NCI-H748 treated with DMSO at 0.1 percent for 48 hours (cell line): ENCODE measurements at regions not wholly inside any gene's neighbourhood (a gene's known extent, or its start where the extent isn't known, plus 50 kb on each side); places are given as distances from the start of the nearest gene placed in this dataset.
"Not testable (repeated sequence)": the region's sequence is repeated elsewhere in the genome, so short reads cannot be mapped to it uniquely, and the experiment has no call there.

Experiments
- DNase-seq: peaks from one replicate; lab custom pipeline; 2025; lab: John Stamatoyannopoulos, UW

DNA sequence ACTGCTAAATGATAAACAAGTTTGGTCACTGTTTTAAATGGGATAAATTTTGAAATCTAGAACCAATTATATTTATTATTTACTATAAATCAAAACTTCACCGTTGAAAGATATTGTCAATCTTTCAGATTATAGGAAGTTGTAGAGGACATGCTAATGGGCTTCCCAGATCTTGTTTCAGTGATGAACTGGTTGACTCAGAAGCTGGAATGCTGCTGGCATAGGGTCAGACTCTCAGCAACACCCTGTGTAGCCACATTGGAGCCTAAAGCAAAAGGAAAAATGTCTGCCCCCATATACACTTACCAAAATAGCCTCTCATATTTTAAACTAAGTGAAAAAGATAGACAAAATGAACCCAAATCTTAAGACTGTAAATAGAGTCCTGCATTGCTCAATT, 916.9 kb upstream of the SOX9 start:
- no peak for DNase-seq

DNA sequence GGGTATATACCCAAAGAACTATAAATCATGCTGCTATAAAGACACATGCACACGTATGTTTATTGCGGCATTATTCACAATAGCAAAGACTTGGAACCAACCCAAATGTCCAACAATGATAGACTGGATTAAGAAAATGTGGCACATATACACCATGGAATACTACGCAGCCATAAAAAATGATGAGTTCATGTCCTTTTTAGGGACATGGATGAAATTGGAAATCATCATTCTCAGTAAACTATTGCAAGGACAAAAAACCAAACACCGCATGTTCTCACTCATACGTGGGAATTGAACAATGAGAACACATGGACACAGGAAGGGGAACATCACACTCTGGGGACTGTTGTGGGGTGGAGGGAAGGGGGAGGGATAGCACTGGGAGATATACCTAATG, 914.9 kb upstream of the SOX9 start:
- DNase-seq = not testable (repeated sequence)

DNA sequence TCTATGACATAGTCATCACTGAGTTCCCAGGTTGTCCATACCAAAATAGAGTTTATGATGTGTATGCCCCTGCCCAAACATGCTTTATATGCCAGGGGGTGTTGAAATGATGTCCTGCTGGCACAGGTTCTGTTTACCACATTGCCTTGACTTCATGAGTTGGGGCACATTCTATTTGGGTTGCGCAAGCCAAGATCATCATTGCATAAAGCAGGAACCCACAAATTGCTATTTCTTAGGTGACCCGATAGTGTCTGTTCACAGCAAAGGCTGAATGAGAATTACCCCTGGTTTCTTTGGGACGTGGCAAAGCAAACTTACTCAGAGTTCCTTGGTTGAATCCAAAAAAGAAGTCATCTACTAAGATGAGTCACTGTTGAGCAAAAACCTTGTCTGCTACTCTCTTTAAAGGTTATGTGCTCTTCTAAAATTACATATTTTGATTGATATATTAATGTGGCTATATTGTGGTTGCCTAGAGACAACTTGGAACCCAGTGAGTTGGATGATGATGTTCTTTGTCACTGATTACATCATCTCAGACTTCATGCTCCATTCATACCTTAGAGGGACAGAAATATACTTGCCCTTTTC, 912.6 kb upstream of the SOX9 start:
- no peak for DNase-seq

DNA sequence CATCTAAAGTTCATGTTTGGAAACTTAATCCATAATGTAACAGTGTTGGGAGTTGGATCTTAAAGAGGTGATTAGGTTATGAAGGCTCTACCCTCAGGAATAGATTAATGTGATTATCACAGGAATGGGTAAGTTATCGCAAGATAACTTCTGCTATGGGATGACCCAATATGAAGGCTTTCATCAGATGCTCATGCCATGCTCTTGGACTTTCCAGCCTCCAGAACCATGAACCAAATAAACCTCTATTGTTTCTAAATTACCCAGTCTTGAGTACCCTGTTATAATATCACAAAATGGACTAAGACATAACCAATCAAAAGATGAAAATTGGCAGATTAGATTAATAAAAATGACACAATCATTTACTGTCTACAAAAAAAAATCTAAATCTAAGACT, 906.9 kb upstream of the SOX9 start:
- DNase-seq = no peak

DNA sequence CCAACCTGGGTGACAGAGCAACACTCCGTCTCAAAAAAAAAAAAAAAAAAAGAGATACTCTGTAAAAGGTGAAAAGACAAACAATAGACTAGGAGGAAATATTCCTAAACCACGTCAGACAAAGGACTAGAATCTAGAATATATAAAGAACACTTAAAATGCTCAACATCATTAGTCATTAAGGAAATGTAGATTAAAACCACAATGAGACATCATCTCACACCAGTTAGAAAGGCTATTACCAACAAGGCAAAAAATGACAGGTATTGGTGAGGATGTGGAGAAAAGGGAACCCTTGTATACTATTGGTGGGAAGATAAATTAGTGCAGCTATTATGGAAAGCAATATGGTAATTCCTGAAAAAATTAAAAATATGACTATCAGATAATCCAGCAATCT, 903.1 kb upstream of the SOX9 start:
- DNase-seq = no peak

DNA sequence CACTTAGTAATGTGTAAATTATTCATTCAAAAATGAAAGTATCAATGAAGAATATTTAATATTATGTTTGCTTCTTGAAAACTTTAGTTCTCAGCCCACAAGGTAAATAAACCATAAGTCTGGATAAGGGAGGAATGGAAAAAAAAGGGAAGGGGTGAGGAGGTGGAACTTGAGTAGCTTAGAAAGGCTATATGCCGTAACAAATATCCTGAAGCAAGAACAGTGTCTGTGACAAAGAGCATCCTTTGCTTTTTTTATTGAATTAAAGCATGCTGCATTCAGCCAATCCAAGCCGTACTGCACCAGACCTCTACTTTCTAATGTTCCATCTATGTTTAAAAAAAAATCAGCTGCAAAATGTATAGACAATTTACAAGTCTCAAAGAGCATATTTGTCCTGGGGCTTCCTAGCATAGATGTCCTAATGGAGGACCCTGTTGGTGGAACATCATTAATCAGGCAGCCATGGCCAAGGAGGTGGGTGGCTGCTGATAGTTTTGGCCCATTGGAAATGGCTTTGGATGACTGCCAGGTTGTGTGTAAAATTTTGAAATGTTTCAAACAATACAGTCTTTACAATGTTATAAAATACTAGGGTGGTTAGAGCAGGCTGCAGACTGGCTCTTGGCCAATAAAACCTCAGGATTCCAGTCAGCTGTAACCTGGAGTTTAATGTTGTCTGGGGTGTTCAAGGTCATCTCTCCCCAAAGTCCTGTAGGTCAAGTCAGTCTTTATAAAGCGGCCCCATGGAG, 895.8 kb upstream of the SOX9 start:
- DNase-seq = peak; percentile 81

DNA sequence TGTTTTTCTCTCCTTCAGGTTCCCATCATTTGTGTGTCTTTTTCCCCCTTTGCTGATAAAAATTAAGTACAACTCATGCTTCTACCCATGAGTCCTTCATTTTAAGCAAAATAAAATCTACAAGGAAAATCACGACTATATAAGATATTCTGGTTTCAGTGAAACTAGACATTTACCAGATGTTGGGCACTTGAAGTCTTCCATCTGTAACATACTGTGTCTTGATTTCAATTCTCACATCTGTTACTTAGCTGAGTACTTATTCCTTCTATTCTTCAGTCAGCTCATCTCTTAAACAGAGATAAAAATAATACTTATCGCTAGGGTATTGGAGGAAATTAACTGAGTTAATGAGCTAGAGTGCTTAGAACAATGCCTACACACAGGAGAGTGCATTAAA, 893.0 kb upstream of the SOX9 start:
- DNase-seq = no peak

DNA sequence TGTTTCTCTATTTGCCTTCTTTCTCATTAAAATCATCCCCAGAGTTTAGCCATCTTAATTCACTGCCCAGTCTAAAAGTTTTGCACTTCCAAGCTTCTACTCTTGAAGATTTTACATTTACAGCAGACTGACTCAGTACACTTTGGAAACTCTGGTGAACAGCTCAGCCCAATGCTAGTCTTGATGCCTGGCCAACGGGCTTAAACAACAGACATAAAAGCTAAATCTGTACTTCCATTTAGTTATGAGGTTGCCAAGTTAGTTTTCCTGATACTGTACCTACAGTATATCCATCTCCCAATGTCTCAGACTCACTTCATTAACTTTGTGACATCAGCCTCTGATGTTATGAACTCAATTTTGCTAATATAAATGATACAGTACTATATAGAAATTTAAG, 891.8 kb upstream of the SOX9 start:
- DNase-seq = no peak

DNA sequence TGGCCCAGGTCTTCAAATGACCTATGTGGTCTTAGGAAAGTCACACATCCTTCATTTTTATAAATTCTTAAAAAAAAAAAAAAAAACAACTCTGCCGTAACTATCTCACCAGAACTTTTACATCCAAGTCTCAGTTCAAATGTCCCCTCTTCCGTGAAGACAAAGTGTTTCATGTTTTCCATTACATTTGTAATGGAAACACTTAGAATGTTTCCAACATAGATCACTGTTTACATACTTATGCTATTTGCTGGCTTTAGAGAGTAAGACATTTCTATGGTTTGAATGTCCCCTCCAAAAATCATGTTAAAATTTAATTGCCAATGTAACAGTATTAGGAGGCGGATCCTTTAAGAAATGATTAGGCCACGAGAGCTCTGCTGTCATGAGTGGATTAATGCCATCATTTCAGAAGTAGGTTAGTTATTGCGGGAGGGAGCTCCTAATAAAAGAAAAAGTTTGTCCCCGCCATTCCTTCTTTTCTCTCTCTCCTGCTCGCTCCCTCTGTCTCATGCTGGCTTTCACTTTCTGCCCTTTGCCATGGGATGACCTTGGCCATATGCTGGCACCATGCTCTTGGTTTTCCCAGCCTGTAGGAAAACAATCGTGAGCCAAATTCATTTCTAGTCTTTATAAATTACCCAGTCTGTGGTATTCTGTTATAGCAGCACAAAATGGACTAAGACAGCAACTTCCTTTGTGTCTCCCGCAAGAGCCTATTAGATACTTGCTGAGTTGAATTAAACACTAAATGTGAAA, 887.8 kb upstream of the SOX9 start:
- no peak for DNase-seq

DNA sequence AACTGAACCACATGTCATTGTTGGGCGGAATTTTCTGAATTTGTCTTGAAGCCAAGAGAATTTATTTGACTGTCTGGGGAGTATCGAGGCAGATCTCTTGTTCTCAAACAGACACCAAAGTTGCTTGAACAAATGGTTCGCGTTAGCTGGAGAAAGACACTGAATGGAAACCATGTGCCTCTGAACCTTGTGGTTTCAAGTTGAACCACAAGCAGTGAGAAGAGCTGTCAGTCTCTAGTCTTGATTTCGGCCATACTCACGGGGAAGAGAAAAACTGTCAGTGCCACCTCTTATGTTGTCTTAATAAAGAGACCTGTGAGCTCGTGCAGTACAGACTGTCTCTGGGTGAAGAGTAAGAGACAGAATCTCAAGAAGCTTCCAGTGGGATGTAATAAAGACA, 886.5 kb upstream of the SOX9 start:
- DNase-seq = no peak

DNA sequence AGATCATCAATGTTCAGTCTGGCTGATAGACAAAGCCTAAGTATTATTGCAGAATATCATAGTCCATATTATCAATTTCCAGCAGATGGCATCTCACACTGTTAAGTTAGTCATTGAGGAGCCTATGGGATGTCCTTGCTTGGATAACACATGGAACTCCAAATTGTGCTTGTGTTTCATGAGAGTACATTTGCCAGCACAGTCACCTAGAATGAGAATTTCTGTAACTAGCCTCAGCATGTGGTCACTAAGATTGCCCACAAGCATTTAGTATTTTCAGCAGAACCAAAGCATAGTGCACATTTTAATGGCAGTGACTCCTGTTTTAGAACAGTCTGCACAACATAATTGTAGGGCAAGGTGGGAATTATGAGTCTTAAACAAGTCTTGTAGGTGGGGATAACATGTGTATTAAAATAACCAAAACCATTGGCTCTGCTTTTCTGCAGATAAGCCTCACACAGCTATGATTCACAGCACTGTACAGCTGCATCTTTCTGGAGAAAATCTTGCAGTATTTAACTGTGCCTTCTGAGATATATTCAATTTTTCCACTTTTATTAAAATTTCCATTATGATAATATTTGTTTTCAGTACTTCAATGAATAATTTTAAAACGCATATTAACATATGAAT, 882.8 kb upstream of the SOX9 start:
- peak; percentile 40 for DNase-seq

DNA sequence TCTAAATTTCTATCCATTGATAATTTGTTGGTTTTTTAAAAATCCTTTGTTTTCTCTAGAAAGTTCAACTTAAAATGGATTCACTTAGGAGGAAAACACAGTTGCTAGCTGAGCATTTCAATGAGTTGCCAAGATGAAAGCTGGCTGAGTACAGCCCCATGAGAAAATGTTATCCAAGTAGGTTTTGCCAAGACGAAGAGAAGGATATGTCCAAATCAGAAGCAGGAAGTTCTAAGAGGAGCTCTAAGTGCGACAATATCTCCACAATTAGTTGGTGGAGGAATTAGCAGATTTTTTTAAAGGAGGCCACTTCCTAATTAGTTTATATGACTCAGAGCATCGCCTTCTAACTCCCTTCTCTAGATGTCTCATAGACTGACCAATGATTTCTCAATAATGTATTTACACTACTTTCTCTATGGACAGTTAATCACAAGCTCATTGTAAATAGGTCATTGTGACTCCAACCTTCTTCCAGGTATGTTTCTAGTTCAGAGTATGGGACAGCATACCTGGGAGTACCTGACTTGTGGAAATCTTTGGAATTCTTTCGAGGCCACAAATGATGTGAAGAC, 873.3 kb upstream of the SOX9 start:
- DNase-seq = no peak

DNA sequence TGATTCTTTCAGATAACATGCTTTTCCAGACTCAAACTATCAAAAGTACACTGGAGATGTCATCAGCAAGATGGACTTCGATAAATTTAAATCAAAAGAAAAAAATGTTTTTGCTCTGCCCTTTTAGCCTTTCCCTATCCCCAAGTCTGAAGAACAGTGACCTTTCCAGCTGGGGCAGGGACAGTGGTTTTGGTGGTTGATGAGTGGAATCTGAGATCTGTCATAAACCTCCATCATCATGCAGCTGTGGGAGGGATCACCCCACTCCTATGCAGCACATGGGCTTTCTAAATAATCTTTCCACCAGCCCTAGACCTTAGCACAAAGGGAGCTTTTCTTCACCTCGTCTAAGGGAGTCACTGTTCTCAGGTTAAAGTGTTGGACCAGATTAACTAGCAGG, 869.5 kb upstream of the SOX9 start:
- DNase-seq = no peak

DNA sequence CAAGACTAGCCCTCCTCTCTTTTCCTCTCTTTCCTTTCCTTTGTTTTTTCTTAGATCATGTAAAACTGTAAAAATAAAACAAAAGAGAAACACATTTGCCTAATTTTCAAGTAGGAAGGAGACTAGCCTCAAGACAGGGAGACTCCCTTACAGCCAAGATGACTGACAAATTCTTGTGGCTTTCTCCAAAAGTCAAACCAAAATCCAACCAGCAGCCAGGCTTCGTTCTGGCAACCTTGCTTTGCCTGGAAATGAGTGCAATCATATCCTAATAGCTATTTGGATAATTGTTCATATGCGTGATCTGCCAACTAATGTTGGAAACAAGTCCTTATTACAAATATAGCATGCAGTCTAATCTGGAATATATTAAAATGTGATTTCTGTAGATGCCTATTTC, 868.9 kb upstream of the SOX9 start:
- DNase-seq = no peak

DNA sequence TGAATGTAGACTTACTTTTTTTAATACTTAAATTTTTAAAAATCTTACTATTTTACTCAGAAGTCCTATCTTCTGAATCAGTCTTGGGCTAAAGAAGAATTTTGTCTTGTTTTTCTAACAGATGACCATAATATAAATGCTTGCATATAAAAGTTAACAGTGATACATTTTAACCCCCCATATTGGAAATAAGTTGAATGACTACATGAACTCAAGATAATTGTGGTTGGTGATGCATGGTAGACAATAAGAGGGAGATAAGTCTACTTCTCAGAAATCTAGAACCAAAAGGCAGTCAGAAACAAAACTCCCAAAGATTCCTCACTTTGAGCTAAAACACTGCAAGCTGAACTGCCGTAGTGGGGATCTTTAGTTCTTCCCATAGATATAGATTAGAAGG, 868.4 kb upstream of the SOX9 start:
- no peak for DNase-seq

DNA sequence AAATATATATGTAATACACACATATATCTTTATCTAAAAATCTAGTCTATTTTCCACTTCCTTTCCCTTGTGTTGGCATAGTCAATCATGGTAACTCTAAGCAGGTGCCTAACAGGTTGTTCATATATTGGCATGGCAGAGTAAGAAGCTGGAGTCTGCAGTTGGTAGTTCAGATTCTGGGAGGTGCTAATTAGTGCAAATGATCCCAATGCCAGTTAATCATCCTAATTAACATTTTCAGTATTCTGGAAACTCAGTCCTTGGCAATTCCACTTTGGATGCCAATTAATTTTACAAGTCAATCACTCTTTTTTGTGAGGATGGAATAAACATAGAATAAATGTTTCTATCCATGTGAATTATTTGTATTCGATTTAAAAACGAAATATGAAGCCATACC, 863.7 kb upstream of the SOX9 start:
- DNase-seq = no peak

DNA sequence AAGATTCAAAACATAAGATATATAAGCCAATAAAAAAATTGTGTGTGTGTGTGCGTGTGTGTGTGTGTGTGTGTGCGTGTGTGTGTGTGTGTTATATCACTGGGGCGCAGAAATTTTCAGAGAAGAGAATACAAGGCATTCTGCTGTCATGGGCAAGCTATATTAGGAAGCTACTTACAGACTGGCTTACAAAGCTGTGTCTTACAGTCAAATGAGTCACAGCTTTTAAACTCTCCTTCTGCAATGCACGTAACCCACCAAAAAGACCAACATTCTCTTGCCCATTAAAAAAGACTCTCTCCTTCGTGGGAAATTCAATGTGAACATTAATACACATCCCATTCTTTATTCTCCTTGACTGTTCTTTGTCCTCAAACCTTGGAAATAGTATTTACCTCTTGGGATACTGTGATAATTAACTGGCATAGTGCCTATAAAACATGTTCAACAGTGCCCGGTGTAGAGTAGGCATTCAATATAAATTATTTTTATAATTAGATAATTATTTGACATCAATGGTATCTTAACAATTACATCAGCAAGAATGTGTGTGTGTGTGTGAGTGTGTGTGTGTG, 860.4 kb upstream of the SOX9 start:
- DNase-seq = no peak

DNA sequence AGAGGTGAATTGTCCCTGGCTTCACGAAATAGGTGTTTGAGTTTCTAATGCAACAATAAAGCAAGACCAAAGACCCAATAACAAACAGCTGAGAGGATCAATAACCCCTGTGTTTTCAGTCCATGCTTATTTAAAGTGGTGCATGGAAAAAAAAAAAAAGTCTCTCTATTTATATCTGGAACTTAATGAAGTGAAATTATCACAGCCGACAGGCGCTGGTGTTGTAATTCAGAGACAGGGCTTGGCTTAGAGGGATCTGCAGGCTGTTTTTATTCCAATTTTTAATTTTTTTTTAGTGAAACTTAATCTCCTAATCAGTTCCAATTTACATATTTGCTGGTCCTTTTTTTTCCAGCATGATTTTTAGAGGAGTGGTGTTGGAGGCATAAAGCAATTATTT, 858.2 kb upstream of the SOX9 start:
- no peak for DNase-seq

DNA sequence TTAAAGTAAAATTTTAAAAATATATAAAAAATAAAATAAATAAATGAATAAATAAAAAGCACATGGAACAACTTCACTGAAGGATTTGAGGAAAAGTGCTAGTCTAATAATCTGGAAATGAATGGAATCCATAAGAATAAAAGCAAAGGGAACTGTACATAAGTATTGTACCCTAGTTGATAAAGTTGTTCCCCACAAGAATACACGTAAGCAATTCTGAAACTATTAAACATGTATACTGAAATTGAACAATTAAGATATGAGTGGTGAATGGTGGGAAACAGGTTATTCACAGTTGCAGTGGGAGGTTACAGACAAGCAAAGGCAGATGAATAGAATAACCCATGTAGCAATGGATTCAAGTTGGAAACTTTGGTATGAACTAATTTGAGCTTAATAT, 853.2 kb upstream of the SOX9 start:
- DNase-seq = no peak

DNA sequence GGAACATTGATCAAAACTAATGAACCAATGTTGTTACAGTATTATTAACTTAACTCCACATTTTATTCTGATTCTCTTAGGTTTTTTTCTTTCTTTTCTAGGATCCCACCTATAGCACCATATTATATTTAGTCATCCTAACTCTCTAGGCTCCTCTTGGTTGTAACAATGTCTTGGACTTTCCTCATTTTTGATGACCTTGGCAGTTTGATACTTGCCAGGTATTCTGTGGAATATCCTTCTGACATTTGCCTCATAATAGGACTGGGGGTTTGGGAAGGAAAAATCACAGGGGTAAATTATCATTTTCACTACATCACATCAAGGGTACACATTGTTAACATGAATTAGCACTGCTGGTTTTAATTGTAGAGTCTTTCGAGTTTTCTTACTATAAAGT, 851.6 kb upstream of the SOX9 start:
- DNase-seq = no peak

DNA sequence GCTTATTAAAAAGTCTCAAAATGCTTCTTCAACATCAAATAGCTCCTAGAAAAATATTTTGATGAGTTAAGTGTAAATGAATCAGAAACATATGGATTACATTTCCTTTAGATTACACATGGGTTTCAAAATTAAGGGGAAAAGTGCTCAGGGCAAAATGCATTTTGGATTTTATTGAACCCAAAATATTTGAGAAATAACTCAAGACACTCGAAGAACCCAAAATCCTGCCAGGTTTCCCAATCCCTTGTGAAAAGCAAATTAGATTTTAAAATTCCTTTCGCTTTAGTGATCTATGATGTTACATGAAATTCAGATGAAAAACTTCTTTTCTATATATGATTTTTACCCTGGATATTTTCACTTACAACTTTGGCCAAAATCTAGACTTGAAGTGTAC, 847.4 kb upstream of the SOX9 start:
- DNase-seq = no peak

DNA sequence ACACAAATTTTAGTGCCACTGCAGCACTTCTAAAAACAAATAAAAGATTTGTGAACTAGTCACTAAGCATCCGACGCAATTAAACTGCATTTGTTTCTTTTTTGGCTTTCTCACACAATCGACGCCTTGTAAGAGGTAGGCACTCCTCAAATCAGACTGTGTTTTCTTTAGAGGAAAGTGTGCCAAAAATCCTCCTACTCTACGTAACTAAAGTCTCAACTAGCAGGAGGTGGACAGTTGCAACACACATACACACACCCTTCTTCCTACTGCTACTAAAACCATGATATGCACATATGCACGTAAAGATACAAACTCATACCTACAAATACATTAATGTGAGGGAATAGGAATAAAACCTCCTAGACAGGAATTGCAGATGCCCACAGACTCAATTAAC, 844.7 kb upstream of the SOX9 start:
- no peak for DNase-seq
